ENCODE measurements at regions not wholly inside any gene's neighbourhood (a gene's known extent, or its start where the extent isn't known, plus 50 kb on each side); places are given as distances from the start of the nearest gene placed in this dataset.
"Not testable (repeated sequence)": the region's sequence is repeated elsewhere in the genome, so short reads cannot be mapped to it uniquely, and the experiment has no call there.

GRCh38 chr9:2531481-2531880 lies 90.1 kb upstream of the VLDLR start:
- TF ChIP-seq, protein P1, sequence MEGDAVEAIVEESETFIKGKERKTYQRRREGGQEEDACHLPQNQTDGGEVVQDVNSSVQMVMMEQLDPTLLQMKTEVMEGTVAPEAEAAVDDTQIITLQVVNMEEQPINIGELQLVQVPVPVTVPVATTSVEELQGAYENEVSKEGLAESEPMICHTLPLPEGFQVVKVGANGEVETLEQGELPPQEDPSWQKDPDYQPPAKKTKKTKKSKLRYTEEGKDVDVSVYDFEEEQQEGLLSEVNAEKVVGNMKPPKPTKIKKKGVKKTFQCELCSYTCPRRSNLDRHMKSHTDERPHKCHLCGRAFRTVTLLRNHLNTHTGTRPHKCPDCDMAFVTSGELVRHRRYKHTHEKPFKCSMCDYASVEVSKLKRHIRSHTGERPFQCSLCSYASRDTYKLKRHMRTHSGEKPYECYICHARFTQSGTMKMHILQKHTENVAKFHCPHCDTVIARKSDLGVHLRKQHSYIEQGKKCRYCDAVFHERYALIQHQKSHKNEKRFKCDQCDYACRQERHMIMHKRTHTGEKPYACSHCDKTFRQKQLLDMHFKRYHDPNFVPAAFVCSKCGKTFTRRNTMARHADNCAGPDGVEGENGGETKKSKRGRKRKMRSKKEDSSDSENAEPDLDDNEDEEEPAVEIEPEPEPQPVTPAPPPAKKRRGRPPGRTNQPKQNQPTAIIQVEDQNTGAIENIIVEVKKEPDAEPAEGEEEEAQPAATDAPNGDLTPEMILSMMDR (conservative IDR thresholded peaks at IDR 0.05; ENCODE audit: control insufficient read depth, insufficient read depth, low read depth, low read length) = no peak

DNA sequence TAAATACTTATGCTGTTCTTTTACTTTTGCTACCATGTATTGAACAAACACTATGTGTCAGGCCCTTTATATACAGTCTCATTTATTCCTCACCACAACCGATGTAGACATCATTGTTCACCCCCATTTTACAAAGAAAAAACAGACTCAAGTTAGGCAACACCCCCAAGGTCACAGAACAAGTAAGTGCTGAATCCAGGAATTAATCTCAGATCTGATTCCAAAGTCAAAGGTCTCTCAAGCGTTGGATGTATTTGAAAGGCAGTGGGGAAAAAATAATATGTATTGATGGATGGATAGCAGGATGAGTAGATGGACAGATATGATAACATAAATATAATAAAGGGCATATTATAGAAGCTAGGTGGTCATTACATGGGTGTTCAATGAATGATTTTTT lies 85.1 kb upstream of the VLDLR start:
- TF ChIP-seq, protein P1 (conservative IDR thresholded peaks at IDR 0.05; ENCODE audit: control insufficient read depth, insufficient read depth, low read depth, low read length) = no peak
- no peak for DNase-seq (ENCODE audit: low read depth)
- no peak overlapping the region for H3K4me3 ChIP-seq (ENCODE audit: control insufficient read depth, low read depth, low read length)

More at GRCh38 chr9:2531481-2531880, 90.1 kb upstream of the VLDLR start:
- no peak for DNase-seq (ENCODE audit: low read depth)
- H3K4me3 ChIP-seq (ENCODE audit: control insufficient read depth, low read depth, low read length) = no peak overlapping the region

DNA sequence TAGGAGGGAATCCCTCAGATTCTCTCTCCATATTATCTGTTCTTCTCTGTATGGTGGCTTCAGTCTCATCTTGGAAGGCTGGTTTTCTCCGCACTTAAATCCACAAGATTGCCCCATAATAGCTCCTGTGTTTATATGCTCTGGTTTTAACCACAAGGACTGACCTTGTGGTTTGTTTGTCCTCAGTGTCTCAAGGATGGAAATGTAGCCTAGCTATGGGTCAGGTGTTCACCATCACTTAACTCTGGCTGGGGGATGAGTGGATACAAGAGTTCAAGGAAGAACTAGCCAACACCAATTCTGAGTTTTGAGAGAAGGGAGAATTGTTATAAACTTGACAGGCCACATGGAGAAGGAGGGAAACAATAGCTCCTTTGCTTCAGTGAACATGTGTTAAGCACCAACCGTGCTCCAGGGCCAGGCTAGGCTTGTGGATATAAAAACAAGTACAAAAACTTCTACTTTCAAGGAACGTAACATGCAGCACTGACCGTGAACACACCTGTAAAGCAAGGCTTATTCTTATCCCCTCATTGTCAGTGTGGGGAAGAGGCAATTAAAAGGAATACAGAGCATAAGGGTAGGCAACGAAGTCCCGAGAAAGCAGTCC lies 75.6 kb upstream of the VLDLR start:
- DNase-seq (ENCODE audit: low read depth) = no peak
- TF ChIP-seq, protein P1 (conservative IDR thresholded peaks at IDR 0.05; ENCODE audit: control insufficient read depth, insufficient read depth, low read depth, low read length) = no peak
- no peak overlapping the region for H3K4me3 ChIP-seq (ENCODE audit: control insufficient read depth, low read depth, low read length)

DNA sequence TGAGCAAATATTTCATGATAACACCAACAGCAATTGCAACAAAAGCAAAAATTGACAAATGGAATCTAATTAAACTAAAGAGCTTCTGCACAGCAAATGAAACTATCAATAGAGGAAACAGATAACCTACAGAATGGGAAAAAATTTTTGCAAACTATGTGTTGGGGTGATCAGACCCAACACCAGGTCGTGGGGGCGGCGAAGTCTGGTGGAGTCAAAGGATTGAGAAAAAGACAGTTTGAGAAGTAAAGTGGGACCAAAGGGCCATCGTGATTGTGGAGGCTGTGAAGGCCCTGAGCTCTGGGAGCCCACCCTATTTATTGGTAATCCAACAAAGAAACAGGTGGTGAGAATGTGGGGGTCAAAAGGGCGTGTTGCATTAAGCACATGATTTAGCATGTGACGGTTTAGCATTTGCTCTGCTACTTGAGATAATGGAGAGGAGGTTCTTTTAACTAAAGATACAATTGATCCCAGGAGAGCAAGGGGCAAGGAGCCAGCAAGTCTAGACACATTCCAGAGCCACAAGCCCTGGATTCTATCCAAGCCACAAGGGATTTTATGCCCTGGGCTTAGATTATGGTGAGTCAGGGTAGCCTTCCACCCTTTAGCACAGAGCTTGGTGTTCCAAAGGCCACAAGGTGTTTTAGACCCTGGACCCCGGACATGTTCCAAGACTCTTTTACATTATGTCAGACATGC lies 65.5 kb upstream of the VLDLR start:
- H3K4me3 ChIP-seq (ENCODE audit: control insufficient read depth, low read depth, low read length) = not testable (repeated sequence)
- peak; percentile 28 for DNase-seq (ENCODE audit: low read depth)

DNA sequence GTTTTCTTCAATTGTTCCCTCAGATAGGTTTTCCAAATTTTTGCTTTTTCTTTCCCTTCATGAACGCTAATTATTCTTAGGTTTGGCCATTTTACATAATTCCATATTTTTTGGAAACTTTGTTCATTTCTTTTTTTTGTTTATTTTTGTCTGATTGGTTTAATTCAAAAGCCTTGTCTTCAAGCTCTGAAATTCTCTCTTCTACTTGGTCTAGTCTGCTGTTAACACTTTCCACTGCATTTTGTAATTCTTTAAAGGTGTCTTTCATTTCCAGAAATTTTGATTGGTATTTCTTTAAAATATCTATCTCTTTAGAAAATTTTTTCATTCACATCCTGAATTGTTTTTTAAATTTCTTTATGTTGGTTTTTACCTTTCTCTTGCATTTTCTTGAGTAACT lies 63.9 kb upstream of the VLDLR start:
- TF ChIP-seq, protein P1 (conservative IDR thresholded peaks at IDR 0.05; ENCODE audit: control insufficient read depth, insufficient read depth, low read depth, low read length) = no peak
- no peak for DNase-seq (ENCODE audit: low read depth)
- H3K4me3 ChIP-seq (ENCODE audit: control insufficient read depth, low read depth, low read length) = no peak overlapping the region

GRCh38 chr9:2559192-2560152 lies 62.1 kb upstream of the VLDLR start:
- no peak overlapping the region for H3K4me3 ChIP-seq (ENCODE audit: control insufficient read depth, low read depth, low read length)
- TF ChIP-seq, protein P1 (conservative IDR thresholded peaks at IDR 0.05; ENCODE audit: control insufficient read depth, insufficient read depth, low read depth, low read length) = no peak
- DNase-seq (ENCODE audit: low read depth) = peak; percentile 92

DNA sequence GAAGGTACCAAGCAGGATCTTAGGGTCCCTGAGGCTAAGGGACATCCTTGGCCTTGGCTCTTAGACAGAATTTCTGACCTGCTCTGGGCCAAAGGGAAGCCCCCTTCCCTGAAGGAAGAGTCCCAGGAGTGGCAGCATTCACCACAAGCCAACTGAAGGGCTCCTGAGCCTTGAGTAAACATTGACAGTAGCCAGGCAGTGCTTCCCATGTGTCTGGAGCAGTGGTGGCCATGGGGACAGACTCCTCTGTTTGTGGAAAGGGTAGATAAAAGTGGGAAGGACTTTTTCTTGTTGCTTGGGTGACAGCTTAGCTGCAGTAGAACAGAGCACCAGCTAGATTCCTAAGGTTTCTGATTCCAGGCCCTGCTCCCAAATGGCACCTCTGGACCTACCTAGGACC lies 61.4 kb upstream of the VLDLR start:
- TF ChIP-seq, protein P1 (conservative IDR thresholded peaks at IDR 0.05; ENCODE audit: control insufficient read depth, insufficient read depth, low read depth, low read length) = no peak
- no peak for DNase-seq (ENCODE audit: low read depth)
- no peak overlapping the region for H3K4me3 ChIP-seq (ENCODE audit: control insufficient read depth, low read depth, low read length)
